ENCODE measurements at regions not wholly inside any gene's neighbourhood (a gene's known extent, or its start where the extent isn't known, plus 50 kb on each side); places are given as distances from the start of the nearest gene placed in this dataset.

DNA sequence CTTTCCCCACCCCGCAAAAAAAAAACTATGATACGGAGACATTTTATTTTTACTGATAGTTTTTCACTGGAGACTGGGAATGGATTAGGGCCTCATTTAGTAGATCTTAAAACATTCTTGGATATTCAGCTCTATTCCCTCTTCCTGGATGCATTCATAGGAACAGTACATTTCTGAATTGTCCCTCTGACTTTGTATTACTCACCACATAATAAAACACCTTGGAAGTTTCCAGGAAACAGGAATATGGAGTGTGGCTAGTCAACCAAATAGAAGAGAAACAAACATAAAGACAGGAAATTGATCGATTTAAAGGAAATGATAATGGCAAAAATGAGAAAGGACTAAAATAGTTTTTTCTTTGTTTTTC lies 147.7 kb downstream of the GPX5 start:
- TF ChIP-seq, protein P1, sequence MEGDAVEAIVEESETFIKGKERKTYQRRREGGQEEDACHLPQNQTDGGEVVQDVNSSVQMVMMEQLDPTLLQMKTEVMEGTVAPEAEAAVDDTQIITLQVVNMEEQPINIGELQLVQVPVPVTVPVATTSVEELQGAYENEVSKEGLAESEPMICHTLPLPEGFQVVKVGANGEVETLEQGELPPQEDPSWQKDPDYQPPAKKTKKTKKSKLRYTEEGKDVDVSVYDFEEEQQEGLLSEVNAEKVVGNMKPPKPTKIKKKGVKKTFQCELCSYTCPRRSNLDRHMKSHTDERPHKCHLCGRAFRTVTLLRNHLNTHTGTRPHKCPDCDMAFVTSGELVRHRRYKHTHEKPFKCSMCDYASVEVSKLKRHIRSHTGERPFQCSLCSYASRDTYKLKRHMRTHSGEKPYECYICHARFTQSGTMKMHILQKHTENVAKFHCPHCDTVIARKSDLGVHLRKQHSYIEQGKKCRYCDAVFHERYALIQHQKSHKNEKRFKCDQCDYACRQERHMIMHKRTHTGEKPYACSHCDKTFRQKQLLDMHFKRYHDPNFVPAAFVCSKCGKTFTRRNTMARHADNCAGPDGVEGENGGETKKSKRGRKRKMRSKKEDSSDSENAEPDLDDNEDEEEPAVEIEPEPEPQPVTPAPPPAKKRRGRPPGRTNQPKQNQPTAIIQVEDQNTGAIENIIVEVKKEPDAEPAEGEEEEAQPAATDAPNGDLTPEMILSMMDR (IDR thresholded peaks at IDR 0.05; ENCODE audit: low read length), result no peak
- no peak for TF ChIP-seq EZH2 (optimal IDR thresholded peaks at IDR 0.05; ENCODE audit: low read depth, low read length)
